ENCODE measurements at regions not wholly inside any gene's neighbourhood (a gene's known extent, or its start where the extent isn't known, plus 50 kb on each side); places are given as distances from the start of the nearest gene placed in this dataset.

- Histone ChIP-seq H3K27ac (ENCODE audit: low read depth, low read length) (no peak overlapping the region), H3K9ac (replicated peaks in 1 of 4; ENCODE audit: extremely low read depth in 1 of 4, low read depth in 3 of 4, low read length in 3 of 4) (no peak overlapping the region), H2BK120ac (replicated peaks; ENCODE audit: low read depth, low read length) (no peak overlapping the region), H3K14ac (ENCODE audit: insufficient read length) (no peak overlapping the region), H2BK20ac (ENCODE audit: low read length) (no peak overlapping the region; the same call in 1 of the 2 replicates), H3K9me3 (ENCODE audit: insufficient read depth in 2 of 2, low read depth in 1 of 2, low read length in 1 of 2) (no peaks in the 10 kb centered on the region), H2BK5ac (ENCODE audit: low read depth, low read length) (no peak overlapping the region), H4K20me1 (replicated peaks in 1 of 2; ENCODE audit: control insufficient read depth in 1 of 2, insufficient read depth in 2 of 2, low read length in 2 of 2) (no peaks in the 10 kb centered on the region), H2AFZ (ENCODE audit: low read length) (0 out of 2 replicates have a peak overlapping the region, but pooled peaks have one; percentile 12), H4K8ac (ENCODE audit: extremely low read depth, insufficient read depth, low read length) (no peak overlapping the region), H3K4me3 (ENCODE audit: extremely low read depth in 1 of 4, insufficient read depth in 2 of 4, low read depth in 3 of 4, low read length in 4 of 4) (no peak overlapping the region), H2AK5ac (ENCODE audit: low read depth, low read length) (no peak overlapping the region), H3K23ac (ENCODE audit: insufficient read length) (no peak overlapping the region), H3K79me2 (ENCODE audit: control insufficient read depth in 1 of 2, insufficient read depth in 2 of 2, low read length in 2 of 2) (no peaks in the 10 kb centered on the region), H4K91ac (replicated peaks; ENCODE audit: insufficient read length, low read length) (peak overlapping the region; percentile 3), H3K4ac (replicated peaks; ENCODE audit: insufficient read length, low read depth, low read length) (no peak overlapping the region), H3K4me2 (ENCODE audit: insufficient read depth in 1 of 2, low read depth in 2 of 2, low read length in 2 of 2) (no peak overlapping the region), H3K79me1 (ENCODE audit: low read depth, low read length) (no peaks in the 10 kb centered on the region), H3K56ac (replicated peaks; ENCODE audit: insufficient read length, low read depth, low read length) (no peak overlapping the region), H3K23me2 (ENCODE audit: low read depth, low read length) (no peaks in the 10 kb centered on the region), H3K18ac (ENCODE audit: extremely low read depth, low read length) (no peak overlapping the region), H2BK12ac (ENCODE audit: low read depth, low read length) (no peak overlapping the region; the same call in 1 of the 2 replicates), H2BK15ac (ENCODE audit: low read length) (no peak overlapping the region), H4K5ac (ENCODE audit: insufficient read length, low read depth, low read length) (no peak overlapping the region), H3K36me3 (ENCODE audit: control insufficient read depth in 2 of 4, insufficient read depth in 4 of 4, low read length in 3 of 4) (no peaks in the 10 kb centered on the region), H3K4me1 (replicated peaks in 1 of 4; ENCODE audit: control insufficient read depth in 3 of 4, insufficient read depth in 4 of 4, low read length in 3 of 4) (peaks cover 0 to 11% (median 2%) of the 10 kb centered on the region in 4 experiments; a peak in 3 of 7 replicates), H3K27me3 (replicated peaks in 1 of 4; ENCODE audit: control insufficient read depth in 3 of 4, extremely low read depth in 1 of 4, insufficient read depth in 3 of 4, low read length in 3 of 4) (no peaks in the 10 kb centered on the region)
- POLR2A ChIA-PET (ENCODE audit: partially characterized antibody): no interaction called here
- DNase-seq (ENCODE audit: low read depth in 1 of 2, low spot score in 2 of 2): no peak
- CTCF ChIA-PET (ENCODE audit: partially characterized antibody): interaction anchor here (0.7 to 2.1 kb wide), 3 partner anchors 84 to 121 kb away, joined by 3 to 9 read pairs (median 4); no protein-coding TSS in a partner anchor
- FAIRE-seq: no peak
- WGBS, 2 experiments (ENCODE audit: extremely low coverage in 1 of 2, insufficient coverage in 1 of 2, insufficient read length in 1 of 2, insufficient replicate concordance in 2 of 2, low coverage in 1 of 2, low lambda C conversion rate in 2 of 2, missing lambda C conversion rate in 1 of 2): 89% methylated on average over 6 of the region's 6 CpGs; no CpG with 5 or more reads in 1 of the 2 experiments
- TF ChIP-seq HDAC2 (IDR thresholded peaks at IDR 0.05; ENCODE audit: borderline replicate concordance in 1 of 2, low read depth in 2 of 2, low read length in 2 of 2) (no peak), FOSL1 (IDR thresholded peaks at IDR 0.05; ENCODE audit: insufficient read depth, low read depth, low read length) (no peak), USF2 (IDR thresholded peaks at IDR 0.05; ENCODE audit: low read length) (no peak), SUZ12 (IDR thresholded peaks at IDR 0.05; ENCODE audit: low read length) (no peak)
Observed at GRCh38 chr1:81670286-81670685, 130.4 kb upstream of the ADGRL2 start.

Measured in H1 (cell line).